ENCODE measurements at regions not wholly inside any gene's neighbourhood (a gene's known extent, or its start where the extent isn't known, plus 50 kb on each side); places are given as distances from the start of the nearest gene placed in this dataset.

GRCh38 chr2:180723712-180724111 is 256.7 kb upstream of the UBE2E3 start (continued):
- TF ChIP-seq ZNF398 (tag by site-specific recombination; IDR thresholded peaks at IDR 0.05) (no peak), ZNF548 (tag by site-specific recombination; IDR thresholded peaks at IDR 0.05) (no peak), SALL2 (tag by site-specific recombination; IDR thresholded peaks at IDR 0.05; ENCODE audit: borderline replicate concordance) (no peak), ZNF776 (tag by site-specific recombination; IDR thresholded peaks at IDR 0.05; ENCODE audit: borderline replicate concordance) (no peak), ZNF26 (tag by site-specific recombination; IDR thresholded peaks at IDR 0.05) (no peak)

GRCh38 chr2:180722551-180723239 is 257.7 kb upstream of the UBE2E3 start:
- no peaks in the 10 kb centered on the region for H3K36me3 ChIP-seq (ENCODE audit: control insufficient read depth in 2 of 2, insufficient read depth in 1 of 2, low read length in 2 of 2)
- TF ChIP-seq ZNF366 (tag by site-specific recombination; conservative IDR thresholded peaks at IDR 0.05), result peak; percentile 25; the same call in 1 of the 2 replicates
- no peak for TF ChIP-seq ZNF670 (tag by site-specific recombination; IDR thresholded peaks at IDR 0.05; ENCODE audit: low read depth)
- no peak for TF ChIP-seq HOXD13 (CRISPR knock-in tag; IDR thresholded peaks at IDR 0.05; ENCODE audit: borderline replicate concordance)
- TF ChIP-seq KLF7 (tag by site-specific recombination; IDR thresholded peaks at IDR 0.05; ENCODE audit: borderline replicate concordance), result no peak
- TF ChIP-seq ATF2 (tag by site-specific recombination; IDR thresholded peaks at IDR 0.05; ENCODE audit: low read depth), result 0 out of 2 replicates have a peak, but pooled peaks have one; percentile 10
- TF ChIP-seq SP7 (tag by site-specific recombination; IDR thresholded peaks at IDR 0.05), result 0 out of 2 replicates have a peak, but pooled peaks have one; percentile 33
- 0 out of 2 replicates have a peak, but pooled peaks have one; percentile 16 for TF ChIP-seq ZEB2 (tag by site-specific recombination; IDR thresholded peaks at IDR 0.05)
- no peak for TF ChIP-seq ZNF23 (tag by site-specific recombination; IDR thresholded peaks at IDR 0.05; ENCODE audit: borderline replicate concordance)
- POLR2A ChIA-PET, result interaction anchor here (1.1 kb wide), 1 partner anchor 16 kb away, joined by 3 read pairs; no protein-coding TSS in a partner anchor
- H3K4me1 ChIP-seq (ENCODE audit: control insufficient read depth, insufficient read depth, low read length), result 0 out of 2 replicates have a peak, but pooled peaks cover 3% of the 10 kb centered on the region
- H3K9me3 ChIP-seq (ENCODE audit: control insufficient read depth, insufficient read depth, low read depth, low read length), result no peaks in the 10 kb centered on the region
- CTCF ChIA-PET, result interaction anchor here (0.8 to 1.1 kb wide), 2 partner anchors 8 to 336 kb away, joined by 3 to 4 read pairs; no protein-coding TSS in a partner anchor
- H3K4me3 ChIP-seq (ENCODE audit: low read depth, low read length), result no peak overlapping the region
- no peak overlapping the region for H3K27ac ChIP-seq (ENCODE audit: extremely low read depth, low read depth, low read length)

- H3K4me3 ChIP-seq (ENCODE audit: low read depth, low read length), result no peak overlapping the region
- no peaks in the 10 kb centered on the region for H3K36me3 ChIP-seq (ENCODE audit: control insufficient read depth in 2 of 2, insufficient read depth in 1 of 2, low read length in 2 of 2)
- ChIA-PET CTCF (no interaction called here), POLR2A (no interaction called here)
- TF ChIP-seq ZNF645 (tag by site-specific recombination; IDR thresholded peaks at IDR 0.05), result no peak
- peak; percentile 18 for TF ChIP-seq SETDB1 (IDR thresholded peaks at IDR 0.05; ENCODE audit: insufficient read length, low read length)
- TF ChIP-seq FEZF1 (tag by site-specific recombination; IDR thresholded peaks at IDR 0.05), result peak; percentile 37; the same call in 1 of the 2 replicates
- no peak overlapping the region for H3K27ac ChIP-seq (ENCODE audit: extremely low read depth, low read depth, low read length)
- H3K4me1 ChIP-seq (ENCODE audit: control insufficient read depth, insufficient read depth, low read length), result 0 out of 2 replicates have a peak, but pooled peaks cover 3% of the 10 kb centered on the region
- no peaks in the 10 kb centered on the region for H3K9me3 ChIP-seq (ENCODE audit: control insufficient read depth, insufficient read depth, low read depth, low read length)
Measured at GRCh38 chr2:180720829-180721228, 259.6 kb upstream of the UBE2E3 start.
